ENCODE measurements at regions not wholly inside any gene's neighbourhood (a gene's known extent, or its start where the extent isn't known, plus 50 kb on each side); places are given as distances from the start of the nearest gene placed in this dataset.

DNA sequence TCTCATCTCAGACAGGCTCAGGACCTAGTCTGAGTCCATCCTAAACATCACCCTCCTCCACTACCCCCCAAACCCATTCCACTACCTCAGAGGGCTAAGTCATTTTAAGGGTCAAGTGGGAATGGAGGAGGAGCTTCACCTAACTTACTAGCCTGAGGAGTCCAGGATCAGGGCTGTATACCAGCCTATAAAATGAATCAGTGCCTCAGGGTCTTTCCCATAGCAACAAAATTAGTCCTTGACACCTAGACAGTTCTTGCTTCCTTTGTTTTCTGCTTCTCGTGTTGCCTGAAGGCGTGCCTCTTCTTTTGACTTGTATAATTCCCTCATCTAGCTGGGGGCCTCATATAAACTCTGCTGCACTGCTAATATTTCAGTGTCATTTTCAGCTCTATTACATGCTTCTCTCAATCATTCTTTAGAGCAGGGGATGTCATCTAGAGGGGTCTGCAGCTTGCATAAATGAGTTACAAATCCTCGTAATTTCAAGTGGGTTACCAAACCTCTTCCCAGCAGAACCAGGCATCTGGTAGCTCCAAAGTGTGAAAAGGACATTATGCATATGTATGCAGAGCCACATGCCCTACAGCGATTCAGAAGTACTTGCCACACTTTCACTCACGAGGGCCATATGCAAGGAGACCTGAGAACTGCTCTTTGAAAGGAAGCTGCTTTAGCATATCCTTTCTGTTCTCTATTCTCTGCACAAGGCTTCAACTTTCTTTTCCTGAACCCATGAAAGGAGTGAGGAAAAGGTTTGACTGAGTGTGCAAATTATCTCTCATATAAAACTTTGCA, 311.7 kb upstream of the SEMA6D start:
- Mint-ChIP-seq H3K27me3 (ENCODE audit: low read depth, poor library complexity) (peaks cover 3% of the 10 kb centered on the region), H3K4me3 (no peak overlapping the region), H3K9me3 (no peaks in the 10 kb centered on the region), H3K27ac (no peak overlapping the region), H3K4me1 (peaks cover 25% of the 10 kb centered on the region), H3K36me3 (ENCODE audit: low read depth) (no peaks in the 10 kb centered on the region)
- TF ChIP-seq CTCF (IDR thresholded peaks at IDR 0.05) = no peak
- no peak for DNase-seq

- DNase-seq = no peak
- peaks cover 41% of the 10 kb centered on the region for H3K4me1 Mint-ChIP-seq
- H3K4me3 Mint-ChIP-seq = no peak overlapping the region
- no peaks in the 10 kb centered on the region for H3K9me3 Mint-ChIP-seq
- TF ChIP-seq CTCF (IDR thresholded peaks at IDR 0.05) = no peak
- H3K27me3 Mint-ChIP-seq (ENCODE audit: low read depth, poor library complexity) = no peaks in the 10 kb centered on the region
- no peaks in the 10 kb centered on the region for H3K36me3 Mint-ChIP-seq (ENCODE audit: low read depth)
- no peak overlapping the region for H3K27ac Mint-ChIP-seq
These were observed 309.6 kb upstream of the SEMA6D start for GRCh38 chr15:47407692-47408091.

DNA sequence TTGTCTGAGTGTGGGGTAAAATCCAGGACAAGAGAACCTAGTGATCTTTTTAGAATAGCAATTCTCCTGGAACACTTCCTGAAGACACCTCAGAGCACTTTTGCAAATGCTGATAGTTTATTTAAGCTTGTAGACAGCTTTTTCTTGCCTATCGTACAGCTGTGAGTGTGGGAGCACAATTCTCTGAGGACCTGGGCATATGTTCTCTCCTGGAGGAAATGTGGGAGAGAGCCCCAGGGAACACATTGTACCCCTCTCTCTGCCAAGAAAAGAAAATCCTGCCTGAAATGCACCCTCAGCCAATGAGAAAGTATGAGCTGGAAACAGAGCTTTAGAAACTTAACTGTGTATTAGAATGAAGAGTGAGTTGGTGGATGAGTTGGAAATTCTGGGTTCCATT, 308.3 kb upstream of the SEMA6D start:
- no peak for TF ChIP-seq CTCF (IDR thresholded peaks at IDR 0.05)
- Mint-ChIP-seq H3K36me3 (ENCODE audit: low read depth) (no peaks in the 10 kb centered on the region), H3K9me3 (no peaks in the 10 kb centered on the region), H3K4me3 (no peak overlapping the region), H3K4me1 (peaks cover 54% of the 10 kb centered on the region), H3K27ac (peak overlapping the region; percentile 60), H3K27me3 (ENCODE audit: low read depth, poor library complexity) (no peaks in the 10 kb centered on the region)
- no peak for DNase-seq

- peaks cover 59% of the 10 kb centered on the region for H3K4me1 Mint-ChIP-seq
- H3K27me3 Mint-ChIP-seq (ENCODE audit: low read depth, poor library complexity) = no peaks in the 10 kb centered on the region
- no peak for DNase-seq
- H3K4me3 Mint-ChIP-seq = no peak overlapping the region
- H3K9me3 Mint-ChIP-seq = no peaks in the 10 kb centered on the region
- no peaks in the 10 kb centered on the region for H3K36me3 Mint-ChIP-seq (ENCODE audit: low read depth)
- H3K27ac Mint-ChIP-seq = no peak overlapping the region
- TF ChIP-seq CTCF (IDR thresholded peaks at IDR 0.05) = no peak
These were observed 307.7 kb upstream of the SEMA6D start for GRCh38 chr15:47409600-47409999.

DNA sequence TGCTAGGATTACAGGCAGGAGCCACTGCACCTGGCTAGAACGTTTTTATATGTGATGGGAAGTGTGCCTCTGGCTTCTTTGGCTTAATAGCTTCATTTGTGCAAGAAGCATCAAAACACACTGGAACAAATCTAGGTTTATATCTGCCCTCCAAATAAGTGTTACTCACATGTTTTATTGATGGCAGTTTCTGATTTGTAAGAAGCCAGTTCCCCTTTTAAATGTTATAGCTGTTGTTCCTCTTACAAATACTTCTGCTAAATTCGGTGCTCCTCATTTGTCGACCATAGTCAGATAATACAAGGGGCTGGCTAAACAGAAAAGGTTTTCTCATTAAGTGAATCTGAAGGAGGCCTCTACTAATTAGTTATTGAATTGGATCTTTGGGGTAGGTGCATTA, 307.1 kb upstream of the SEMA6D start:
- Mint-ChIP-seq H3K4me1 (peaks cover 59% of the 10 kb centered on the region), H3K4me3 (no peak overlapping the region)
- DNase-seq = no peak

More for the DNA sequence above, 307.1 kb upstream of the SEMA6D start:
- no peak for TF ChIP-seq CTCF (IDR thresholded peaks at IDR 0.05)
- Mint-ChIP-seq H3K9me3 (no peaks in the 10 kb centered on the region), H3K36me3 (ENCODE audit: low read depth) (no peaks in the 10 kb centered on the region), H3K27ac (no peak overlapping the region), H3K27me3 (ENCODE audit: low read depth, poor library complexity) (no peaks in the 10 kb centered on the region)

Data from nephron progenitor cell (in vitro differentiated cells).